GM19043 (cell line): ENCODE measurements at regions not wholly inside any gene's neighbourhood (a gene's known extent, or its start where the extent isn't known, plus 50 kb on each side); places are given as distances from the start of the nearest gene placed in this dataset.

Experiments used
- ATAC-seq: cut with Tn5 transposase; IDR thresholded peaks from one replicate; pipeline ENCODE4 v1.9.1; 2021; ENCODE audit warnings: low read depth; ENCODE audit not compliant: unreplicated experiment

- no peak for ATAC-seq
Observed at GRCh38 chr2:186431306-186431705, 54.8 kb upstream of the ZC3H15 start.

GRCh38 chr2:186433040-186433439 is 53.0 kb upstream of the ZC3H15 start:
- ATAC-seq, result no peak

GRCh38 chr2:186433777-186434432 is 52.2 kb upstream of the ZC3H15 start:
- no peak for ATAC-seq
